RWPE2 (cell line): ENCODE measurements at regions not wholly inside any gene's neighbourhood (a gene's known extent, or its start where the extent isn't known, plus 50 kb on each side); places are given as distances from the start of the nearest gene placed in this dataset.

Experiments used
- ATAC-seq: fragments of 200-7000 bp; cut with Tn5 transposase; 3 replicates; pipeline ENCODE4 v1.9.1; 2021; ENCODE audit warnings: low read depth
- DNase-seq: peaks from one replicate; pipeline ENCODE4 v3.0.0-alpha.2; 2020; ENCODE audit warnings: low spot score
- H3K27ac ChIP-seq: fragments of 450-650 bp; 2 replicates; pipeline ENCODE4 v1.5.1; 2017; ENCODE audit warnings: mild to moderate bottlenecking; ENCODE audit not compliant: poor library complexity, severe bottlenecking
- H3K27me3 ChIP-seq: fragments of 250-450 bp; sonication (Bioruptor Pico); 2 replicates; pipeline ENCODE4 v1.5.1; 2021; ENCODE audit warnings: mild to moderate bottlenecking, moderate library complexity; ENCODE audit not compliant: insufficient read depth, poor library complexity, severe bottlenecking
- H3K36me3 ChIP-seq: fragments of 250-450 bp; sonication (Bioruptor Pico); 2 replicates; pipeline ENCODE4 v1.5.1; 2020; ENCODE audit warnings: low read depth, mild to moderate bottlenecking, moderate library complexity
- H3K4me1 ChIP-seq: fragments of 250-450 bp; sonication (Bioruptor Pico); 2 replicates; pipeline ENCODE4 v1.5.1; 2021; ENCODE audit warnings: mild to moderate bottlenecking, moderate library complexity; ENCODE audit not compliant: insufficient read depth, poor library complexity, severe bottlenecking
- H3K4me3 ChIP-seq: fragments of 250-450 bp; sonication (Bioruptor Pico); 2 replicates; pipeline ENCODE4 v1.5.1; 2021; ENCODE audit warnings: mild to moderate bottlenecking, moderate library complexity; ENCODE audit not compliant: severe bottlenecking
- H3K9me3 ChIP-seq: fragments of 250-450 bp; sonication (Bioruptor Pico); 2 replicates; pipeline ENCODE4 v1.5.1; 2021; ENCODE audit warnings: mild to moderate bottlenecking, moderate library complexity; ENCODE audit not compliant: severe bottlenecking
- CTCF ChIP-seq: fragments of 450-650 bp; IDR thresholded peaks from one replicate; pipeline ENCODE4 v1.5.1; 2017; ENCODE audit warnings: mild to moderate bottlenecking, moderate library complexity; ENCODE audit not compliant: poor library complexity, severe bottlenecking

GRCh38 chr1:4461726-4462290 lies 192.6 kb upstream of the AJAP1 start:
- H3K36me3 ChIP-seq: no peaks in the 10 kb centered on the region
- H3K27ac ChIP-seq: no peak overlapping the region
- H3K4me1 ChIP-seq: no peaks in the 10 kb centered on the region
- H3K9me3 ChIP-seq: no peaks in the 10 kb centered on the region
- TF ChIP-seq CTCF: no peak
- DNase-seq (no peak), ATAC-seq (no peak)
- no peak overlapping the region for H3K4me3 ChIP-seq
- H3K27me3 ChIP-seq: no peaks in the 10 kb centered on the region

GRCh38 chr1:4462831-4463484 lies 191.5 kb upstream of the AJAP1 start:
- ATAC-seq (no peak), DNase-seq (no peak)
- Histone ChIP-seq H3K4me3 (no peak overlapping the region), H3K27ac (no peak overlapping the region), H3K4me1 (no peaks in the 10 kb centered on the region), H3K36me3 (no peaks in the 10 kb centered on the region), H3K9me3 (no peaks in the 10 kb centered on the region), H3K27me3 (no peaks in the 10 kb centered on the region)
- TF ChIP-seq CTCF: no peak

GRCh38 chr1:4463631-4464030 lies 190.8 kb upstream of the AJAP1 start:
- Histone ChIP-seq H3K27me3 (no peaks in the 10 kb centered on the region), H3K27ac (no peak overlapping the region), H3K4me1 (no peaks in the 10 kb centered on the region), H3K36me3 (no peaks in the 10 kb centered on the region), H3K9me3 (no peaks in the 10 kb centered on the region), H3K4me3 (no peak overlapping the region)
- DNase-seq (no peak), ATAC-seq (no peak)
- TF ChIP-seq CTCF: no peak

GRCh38 chr1:4464478-4464877 lies 189.9 kb upstream of the AJAP1 start:
- DNase-seq (no peak), ATAC-seq (no peak)
- Histone ChIP-seq H3K9me3 (no peaks in the 10 kb centered on the region), H3K36me3 (no peaks in the 10 kb centered on the region), H3K4me1 (no peaks in the 10 kb centered on the region), H3K27me3 (no peaks in the 10 kb centered on the region), H3K4me3 (no peak overlapping the region), H3K27ac (no peak overlapping the region)
- TF ChIP-seq CTCF: no peak

GRCh38 chr1:4467241-4467640 lies 187.2 kb upstream of the AJAP1 start:
- no peak for TF ChIP-seq CTCF

More at GRCh38 chr1:4467241-4467640, 187.2 kb upstream of the AJAP1 start:
- no peak overlapping the region for H3K4me3 ChIP-seq
- H3K36me3 ChIP-seq: no peaks in the 10 kb centered on the region
- no peaks in the 10 kb centered on the region for H3K4me1 ChIP-seq
- ATAC-seq (no peak), DNase-seq (no peak)
- H3K27me3 ChIP-seq: no peaks in the 10 kb centered on the region
- H3K27ac ChIP-seq: no peak overlapping the region
- H3K9me3 ChIP-seq: no peaks in the 10 kb centered on the region
